ENCODE measurements at regions not wholly inside any gene's neighbourhood (a gene's known extent, or its start where the extent isn't known, plus 50 kb on each side); places are given as distances from the start of the nearest gene placed in this dataset.

DNA sequence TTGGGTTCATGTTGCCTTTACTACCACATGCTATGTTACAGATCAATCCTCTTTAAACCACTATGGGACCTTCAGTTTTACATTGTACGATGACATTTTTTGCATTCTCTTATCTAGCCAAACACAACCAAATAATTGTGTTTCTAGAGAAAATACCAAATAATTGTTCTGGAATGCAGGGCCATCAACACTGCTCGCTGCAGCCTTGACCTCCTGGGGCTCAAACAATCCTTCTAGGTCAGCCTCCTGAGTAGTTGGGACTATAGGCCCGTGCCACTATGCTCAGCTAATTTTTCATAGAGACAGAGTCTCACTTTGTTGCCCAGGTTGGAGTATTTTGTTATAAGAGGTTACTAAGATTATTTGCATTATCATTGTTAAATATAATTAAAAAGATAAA, 237.5 kb upstream of the PMFBP1 start:
- no peaks in the 10 kb centered on the region for H3K79me2 ChIP-seq (ENCODE audit: insufficient read depth, low read length)

GRCh38 chr16:72406390-72406789, 234.4 kb upstream of the PMFBP1 start:
- TF ChIP-seq EZH2phosphoT487 (conservative IDR thresholded peaks at IDR 0.05; ENCODE audit: low read length) (no peak), CTCF (IDR thresholded peaks at IDR 0.05; ENCODE audit: insufficient read depth, low read length, poor library complexity, severe bottlenecking) (no peak)
- Histone ChIP-seq H3K27me3 (ENCODE audit: low read length) (no peaks in the 10 kb centered on the region), H3K36me3 (ENCODE audit: low read length) (no peaks in the 10 kb centered on the region), H3K27ac (ENCODE audit: low read depth, low read length) (no peak overlapping the region), H3K9me3 (ENCODE audit: insufficient read depth, low read length) (no peaks in the 10 kb centered on the region), H3K79me2 (ENCODE audit: insufficient read depth, low read length) (no peaks in the 10 kb centered on the region), H3K4me2 (ENCODE audit: low read depth, low read length, poor library complexity, severe bottlenecking) (no peak overlapping the region), H3K9me2 (replicated peaks; ENCODE audit: insufficient read depth, low read length) (no peaks in the 10 kb centered on the region), H4K20me1 (ENCODE audit: low read depth, low read length) (no peaks in the 10 kb centered on the region), H3K4me3 (ENCODE audit: insufficient read depth, low read length, poor library complexity, severe bottlenecking) (no peak overlapping the region), H2AFZ (ENCODE audit: low read depth, low read length, severe bottlenecking) (no peak overlapping the region), H3K9ac (ENCODE audit: low read length) (no peak overlapping the region), H3F3A (ENCODE audit: insufficient read depth) (no peaks in the 10 kb centered on the region)

More for the DNA sequence above, 237.5 kb upstream of the PMFBP1 start:
- H3K9ac ChIP-seq (ENCODE audit: low read length): no peak overlapping the region
- H3K36me3 ChIP-seq (ENCODE audit: low read length): no peaks in the 10 kb centered on the region
- H3F3A ChIP-seq (ENCODE audit: insufficient read depth): no peaks in the 10 kb centered on the region
- no peak overlapping the region for H3K27ac ChIP-seq (ENCODE audit: low read depth, low read length)
- no peak for TF ChIP-seq CTCF (IDR thresholded peaks at IDR 0.05; ENCODE audit: insufficient read depth, low read length, poor library complexity, severe bottlenecking)
- H3K9me3 ChIP-seq (ENCODE audit: insufficient read depth, low read length): no peaks in the 10 kb centered on the region
- H3K9me2 ChIP-seq (replicated peaks; ENCODE audit: insufficient read depth, low read length): no peaks in the 10 kb centered on the region
- no peaks in the 10 kb centered on the region for H4K20me1 ChIP-seq (ENCODE audit: low read depth, low read length)
- no peak overlapping the region for H3K4me3 ChIP-seq (ENCODE audit: insufficient read depth, low read length, poor library complexity, severe bottlenecking)
- H2AFZ ChIP-seq (ENCODE audit: low read depth, low read length, severe bottlenecking): no peak overlapping the region
- H3K4me2 ChIP-seq (ENCODE audit: low read depth, low read length, poor library complexity, severe bottlenecking): no peak overlapping the region
- no peaks in the 10 kb centered on the region for H3K27me3 ChIP-seq (ENCODE audit: low read length)

DNA sequence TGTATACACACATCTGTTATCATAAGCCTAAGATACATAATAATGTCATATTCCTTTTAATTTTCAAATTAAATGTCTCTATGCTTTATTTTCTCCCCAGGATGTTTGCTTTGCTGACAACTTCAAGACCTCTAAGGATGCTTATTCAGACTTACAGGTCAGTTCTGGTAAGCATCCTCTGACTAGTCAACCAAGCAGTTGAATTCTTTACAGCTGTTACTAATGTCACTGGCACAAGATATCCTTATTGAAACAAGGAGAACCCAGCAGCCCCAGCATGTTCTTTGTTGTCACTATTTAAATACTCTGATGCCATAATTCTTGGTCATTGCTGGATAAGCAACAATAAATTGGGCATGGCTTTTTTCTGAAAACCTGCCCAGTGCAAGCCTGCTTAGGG, 232.3 kb upstream of the PMFBP1 start:
- Histone ChIP-seq H4K20me1 (ENCODE audit: low read depth, low read length) (no peaks in the 10 kb centered on the region), H3K79me2 (ENCODE audit: insufficient read depth, low read length) (no peaks in the 10 kb centered on the region), H3F3A (ENCODE audit: insufficient read depth) (no peaks in the 10 kb centered on the region), H3K27ac (ENCODE audit: low read depth, low read length) (no peak overlapping the region), H3K4me3 (ENCODE audit: insufficient read depth, low read length, poor library complexity, severe bottlenecking) (no peak overlapping the region), H2AFZ (ENCODE audit: low read depth, low read length, severe bottlenecking) (no peak overlapping the region), H3K9ac (ENCODE audit: low read length) (no peak overlapping the region), H3K36me3 (ENCODE audit: low read length) (no peaks in the 10 kb centered on the region), H3K27me3 (ENCODE audit: low read length) (no peaks in the 10 kb centered on the region), H3K9me3 (ENCODE audit: insufficient read depth, low read length) (no peaks in the 10 kb centered on the region), H3K9me2 (replicated peaks; ENCODE audit: insufficient read depth, low read length) (no peaks in the 10 kb centered on the region), H3K4me2 (ENCODE audit: low read depth, low read length, poor library complexity, severe bottlenecking) (no peak overlapping the region)
- TF ChIP-seq EZH2phosphoT487 (conservative IDR thresholded peaks at IDR 0.05; ENCODE audit: low read length) (no peak), CTCF (IDR thresholded peaks at IDR 0.05; ENCODE audit: insufficient read depth, low read length, poor library complexity, severe bottlenecking) (no peak)

GRCh38 chr16:72401084-72401361, 229.1 kb upstream of the PMFBP1 start:
- Histone ChIP-seq H3K27ac (ENCODE audit: low read depth, low read length) (no peak overlapping the region), H3K27me3 (ENCODE audit: low read length) (no peaks in the 10 kb centered on the region), H3K4me3 (ENCODE audit: insufficient read depth, low read length, poor library complexity, severe bottlenecking) (no peak overlapping the region), H3F3A (ENCODE audit: insufficient read depth) (no peaks in the 10 kb centered on the region), H3K9ac (ENCODE audit: low read length) (no peak overlapping the region), H3K36me3 (ENCODE audit: low read length) (no peaks in the 10 kb centered on the region), H3K79me2 (ENCODE audit: insufficient read depth, low read length) (no peaks in the 10 kb centered on the region), H3K9me3 (ENCODE audit: insufficient read depth, low read length) (no peaks in the 10 kb centered on the region), H3K9me2 (replicated peaks; ENCODE audit: insufficient read depth, low read length) (no peaks in the 10 kb centered on the region), H3K4me2 (ENCODE audit: low read depth, low read length, poor library complexity, severe bottlenecking) (no peak overlapping the region), H2AFZ (ENCODE audit: low read depth, low read length, severe bottlenecking) (no peak overlapping the region), H4K20me1 (ENCODE audit: low read depth, low read length) (no peaks in the 10 kb centered on the region)
- TF ChIP-seq CTCF (IDR thresholded peaks at IDR 0.05; ENCODE audit: insufficient read depth, low read length, poor library complexity, severe bottlenecking): no peak
- no peak for TF ChIP-seq EZH2phosphoT487 (conservative IDR thresholded peaks at IDR 0.05; ENCODE audit: low read length)
